B cell (primary cell): ENCODE measurements at regions not wholly inside any gene's neighbourhood (a gene's known extent, or its start where the extent isn't known, plus 50 kb on each side); places are given as distances from the start of the nearest gene placed in this dataset.
"Not testable (repeated sequence)": the region's sequence is repeated elsewhere in the genome, so short reads cannot be mapped to it uniquely, and the experiment has no call there.

Experiments used
- ATAC-seq: fragments of 200-7000 bp; cut with Tn5 transposase; one replicate; pipeline ENCODE4 v1.10.0; 2021; ENCODE audit warnings: low read depth, mild to moderate bottlenecking, moderate number of reproducible peaks, moderate library complexity
- CTCF ChIA-PET: fragments of 350-600 bp; sonication (Branson Sonifier 250); formaldehyde crosslinking; loops from one replicate; lab custom pipeline; 2021; ENCODE audit warnings: antibody characterized with exemption, inconsistent platforms; lab: Charles Lee
- POLR2A ChIA-PET: fragments of 350-600 bp; sonication (Branson Sonifier 250); formaldehyde crosslinking; loops from one replicate; lab custom pipeline; 2021; ENCODE audit warnings: antibody characterized with exemption; lab: Charles Lee
- DNase-seq: peaks from one replicate; pipeline ENCODE4 v3.0.0; 2013
- H2AFZ ChIP-seq: 2 replicates; pipeline ENCODE4 v1.6.1; 2012; ENCODE audit warnings: mild to moderate bottlenecking, low read depth, low read length; ENCODE audit not compliant: insufficient read depth, poor library complexity, severe bottlenecking
- H3K27ac ChIP-seq, 2 donors: 1 replicate in 1 of 2; 2 replicates in 1 of 2; pipeline ENCODE4 v1.5.1; 2012 to 2013; ENCODE audit warnings: low read length in 2 of 2, mild to moderate bottlenecking in 2 of 2, moderate library complexity in 1 of 2
- H3K27me3 ChIP-seq, 4 experiments: fragments of 200-600 bp in 1 of 4; sonication (generic) in 1 of 4; replicated peaks in 1 of 4; 1 replicate in 2 of 4; 2 replicates in 2 of 4; pipeline versions ENCODE4 v1.6.1 to v1.7.0; 2013 to 2016; ENCODE audit warnings: low read length in 3 of 4, mild to moderate bottlenecking in 2 of 4, mixed read lengths in 1 of 4, moderate library complexity in 1 of 4; ENCODE audit not compliant: insufficient read depth in 4 of 4, control insufficient read depth in 3 of 4; ENCODE audit errors: control extremely low read depth in 1 of 4
- H3K36me3 ChIP-seq, 2 experiments: replicated peaks in 1 of 2; 1 replicate in 1 of 2; 2 replicates in 1 of 2; pipeline versions ENCODE4 v1.6.1 to v1.7.1; 2013; ENCODE audit warnings: low read length in 1 of 2; ENCODE audit not compliant: insufficient read depth in 2 of 2, control insufficient read depth in 1 of 2; ENCODE audit errors: control extremely low read depth in 1 of 2, extremely low read depth in 1 of 2
- H3K4me1 ChIP-seq, 2 donors: fragments of 200-600 bp in 1 of 2; sonication (generic) in 1 of 2; 1 replicate in 1 of 2; 2 replicates in 1 of 2; pipeline versions ENCODE4 v1.5.1 to v1.6.1; 2013 to 2017; ENCODE audit warnings: low read length in 2 of 2; ENCODE audit not compliant: control insufficient read depth in 2 of 2, insufficient read depth in 2 of 2
- H3K4me2 ChIP-seq: replicated peaks from 2 replicates; pipeline ENCODE3; 2012; ENCODE audit warnings: mild to moderate bottlenecking, low read depth, low read length; ENCODE audit not compliant: poor library complexity, severe bottlenecking
- H3K4me3 ChIP-seq, 5 experiments: fragments of 200-600 bp in 1 of 5; sonication (generic) in 1 of 5; 1 replicate in 3 of 5; 2 replicates in 2 of 5; pipeline versions ENCODE4 v1.5.1 to v1.7.0; 2011 to 2016; ENCODE audit warnings: low read length in 4 of 5, mild to moderate bottlenecking in 4 of 5, low read depth in 2 of 5, control low read depth in 1 of 5, moderate library complexity in 1 of 5; ENCODE audit not compliant: insufficient read depth in 1 of 5; ENCODE audit errors: control extremely low read depth in 1 of 5, extremely low read depth in 1 of 5
- H3K79me2 ChIP-seq: fragments of 200-600 bp; sonication (generic); one replicate; pipeline ENCODE4 v1.6.0; 2016; ENCODE audit warnings: low read length; ENCODE audit not compliant: control insufficient read depth, insufficient read depth
- H3K9ac ChIP-seq: fragments of 200-600 bp; sonication (generic); 2 replicates; pipeline ENCODE4 v1.6.1; 2017; ENCODE audit warnings: mild to moderate bottlenecking, low read length, moderate library complexity
- H3K9me3 ChIP-seq, 3 donors: one replicate each; pipeline versions ENCODE4 v1.6.1 to v1.7.1; 2013; ENCODE audit warnings: low read length in 2 of 3; ENCODE audit not compliant: control insufficient read depth in 2 of 3, insufficient read depth in 1 of 3; ENCODE audit errors: control extremely low read depth in 1 of 3
- H4K20me1 ChIP-seq: 2 replicates; pipeline ENCODE4 v1.6.0; 2012; ENCODE audit warnings: mild to moderate bottlenecking, low read length; ENCODE audit not compliant: insufficient read depth, control insufficient read depth, poor library complexity, severe bottlenecking
- H3K27ac Mint-ChIP-seq: one replicate; pipeline ENCODE4 v1.8.0; 2021; ENCODE audit warnings: mixed read lengths
- H3K27me3 Mint-ChIP-seq: one replicate; pipeline ENCODE4 v1.8.0; 2021; ENCODE audit warnings: mixed read lengths
- H3K4me1 Mint-ChIP-seq: one replicate; pipeline ENCODE4 v1.8.0; 2021; ENCODE audit warnings: mixed read lengths
- H3K4me3 Mint-ChIP-seq: one replicate; pipeline ENCODE4 v1.8.0; 2021; ENCODE audit warnings: mixed read lengths
- H3K9me3 Mint-ChIP-seq: one replicate; pipeline ENCODE4 v1.8.0; 2022; ENCODE audit warnings: mixed read lengths; ENCODE audit not compliant: insufficient read depth
- CTCF ChIP-seq: fragments of 200-600 bp; IDR thresholded peaks from one replicate; pipeline ENCODE4 v1.8.0; 2022; ENCODE audit warnings: antibody characterized with exemption, mild to moderate bottlenecking
- EZH2 ChIP-seq: IDR thresholded peaks from 2 replicates; pipeline ENCODE4 v1.6.1; 2012; ENCODE audit warnings: borderline replicate concordance, low read depth, mild to moderate bottlenecking, moderate library complexity, low read length; ENCODE audit not compliant: insufficient read depth, poor library complexity, severe bottlenecking
- WGBS: methylation state at CpG from one replicate; pipeline ENCODE4 v1.1.5; 2013; ENCODE audit warnings: missing lambda C conversion rate; ENCODE audit not compliant: insufficient coverage; 5-methylcytosine and 5-hydroxymethylcytosine counted together
- intact Hi-C: fragments of 100-400 bp; cut with micrococcal nuclease; formaldehyde crosslinking; loops from one replicate; pipeline ENCODE4 v1.10.0; 2022

GRCh38 chr22:22193923-22194322 lies 50.7 kb upstream of the VPREB1 start:
- Histone ChIP-seq H3K27me3 (no peaks in the 10 kb centered on the region), H3K36me3 (no peaks in the 10 kb centered on the region), H3K79me2 (no peaks in the 10 kb centered on the region), H4K20me1 (no peaks in the 10 kb centered on the region), H3K9me3 (peaks cover 0 to 7% (median 0%) of the 10 kb centered on the region in 3 donors), H2AFZ (no peak overlapping the region), H3K4me1 (peaks cover 40 to 42% of the 10 kb centered on the region in 2 donors), H3K4me3 (no peak overlapping the region), H3K4me2 (no peak overlapping the region), H3K9ac (no peak overlapping the region), H3K27ac (no peak overlapping the region)
- H3K27me3 Mint-ChIP-seq, result no peaks in the 10 kb centered on the region
- no peak overlapping the region for H3K4me3 Mint-ChIP-seq
- WGBS, result no CpG with 5 or more reads among the region's 2 CpGs
- no peak for TF ChIP-seq CTCF
- no peak for TF ChIP-seq EZH2
- intact Hi-C loops, result loop anchor here (2.0 kb wide), 1 partner anchor 163 kb away; no protein-coding TSS in a partner anchor
- no peak for DNase-seq
- CTCF ChIA-PET, result interaction anchor here (0.7 to 1.0 kb wide), 2 partner anchors 26 to 83 kb away, joined by 3 read pairs; no protein-coding TSS in a partner anchor
- H3K4me1 Mint-ChIP-seq, result peaks cover 58% of the 10 kb centered on the region
- POLR2A ChIA-PET, result no interaction called here
- H3K9me3 Mint-ChIP-seq, result no peaks in the 10 kb centered on the region
- peak overlapping the region; percentile 80 for H3K27ac Mint-ChIP-seq
- no peak for ATAC-seq

DNA sequence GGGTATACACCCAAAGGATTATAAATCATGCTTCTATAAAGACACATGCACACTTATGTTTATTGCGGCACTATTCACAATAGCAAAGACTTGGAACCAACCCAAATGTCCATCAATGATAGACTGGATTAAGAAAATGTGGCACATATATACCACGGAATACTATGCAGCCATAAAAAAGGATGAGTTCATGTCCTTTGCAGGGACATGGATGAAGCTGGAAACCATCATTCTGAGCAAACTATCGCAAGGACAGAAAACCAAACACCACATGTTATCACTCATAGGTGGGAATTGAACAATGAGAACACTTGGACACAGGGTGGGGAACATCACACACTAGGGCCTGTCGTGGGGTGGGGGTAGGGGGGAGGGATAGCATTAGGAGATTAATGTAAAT lies 51.1 kb upstream of the VPREB1 start:
- H2AFZ ChIP-seq, H3K27me3 Mint-ChIP-seq, H3K79me2 ChIP-seq, H4K20me1 ChIP-seq, DNase-seq, intact Hi-C loops, H3K9me3 ChIP-seq, H3K4me2 ChIP-seq, H3K27ac Mint-ChIP-seq, POLR2A ChIA-PET, H3K9me3 Mint-ChIP-seq, H3K27me3 ChIP-seq, H3K4me3 ChIP-seq, ATAC-seq, H3K4me3 Mint-ChIP-seq, H3K9ac ChIP-seq, H3K36me3 ChIP-seq, H3K27ac ChIP-seq: not testable (repeated sequence)
- peaks cover 36 to 37% of the 10 kb centered on the region in 2 donors for H3K4me1 ChIP-seq
- CTCF ChIA-PET, result interaction anchor here (0.7 to 1.0 kb wide), 2 partner anchors 25 to 82 kb away, joined by 3 read pairs; no protein-coding TSS in a partner anchor
- H3K4me1 Mint-ChIP-seq, result peaks cover 53% of the 10 kb centered on the region
- no CpG with 5 or more reads among the region's 4 CpGs for WGBS

GRCh38 chr22:22193006-22193405 lies 51.6 kb upstream of the VPREB1 start:
- DNase-seq, H3K36me3 ChIP-seq, H4K20me1 ChIP-seq, CTCF ChIA-PET, H3K79me2 ChIP-seq, H3K9ac ChIP-seq, H3K27me3 ChIP-seq, ATAC-seq, H3K27me3 Mint-ChIP-seq, H2AFZ ChIP-seq, H3K27ac Mint-ChIP-seq, POLR2A ChIA-PET, intact Hi-C loops, H3K27ac ChIP-seq, H3K9me3 ChIP-seq, H3K4me3 Mint-ChIP-seq, H3K4me2 ChIP-seq, H3K4me3 ChIP-seq, H3K9me3 Mint-ChIP-seq: not testable (repeated sequence)
- peaks cover 50% of the 10 kb centered on the region for H3K4me1 Mint-ChIP-seq
- no CpG with 5 or more reads among the region's 4 CpGs for WGBS
- peaks cover 31 to 33% of the 10 kb centered on the region in 2 donors for H3K4me1 ChIP-seq
